ENCODE measurements at regions not wholly inside any gene's neighbourhood (a gene's known extent, or its start where the extent isn't known, plus 50 kb on each side); places are given as distances from the start of the nearest gene placed in this dataset.

- TF ChIP-seq CTCF (IDR thresholded peaks at IDR 0.05) (no peak), POLR2AphosphoS5 (IDR thresholded peaks at IDR 0.05; ENCODE audit: insufficient read depth in 1 of 2, low read depth in 1 of 2) (no peak)
These were observed 97.1 kb upstream of the TBCA start for GRCh38 chr5:77873239-77873638.

Data from vagina (tissue), 2 donors.